H1 (cell line): ENCODE measurements at regions not wholly inside any gene's neighbourhood (a gene's known extent, or its start where the extent isn't known, plus 50 kb on each side); places are given as distances from the start of the nearest gene placed in this dataset.

Experiments
- RAD21 ChIP-seq, 2 experiments: IDR thresholded peaks in 1 of 2; conservative IDR thresholded peaks in 1 of 2; 2 replicates each; pipeline ENCODE4 v1.6.1; 2011; ENCODE audit warnings: low read depth in 2 of 2, low read length in 2 of 2, improper control_type of control experiment in 1 of 2, inconsistent platforms in 1 of 2, mild to moderate bottlenecking in 1 of 2, moderate library complexity in 1 of 2
- SP1 ChIP-seq: IDR thresholded peaks from 2 replicates; pipeline ENCODE4 v1.6.1; 2011; ENCODE audit warnings: low read depth, low read length
- TF ChIP-seq, protein P1 (sequence below), 3 experiments: IDR thresholded peaks; 1 replicate in 2 of 3; 2 replicates in 1 of 3; pipeline versions ENCODE4 v1.5.1 to v1.6.1; 2011; ENCODE audit warnings: low read length in 3 of 3, mild to moderate bottlenecking in 3 of 3, inconsistent platforms in 2 of 3, low read depth in 1 of 3, moderate library complexity in 1 of 3; ENCODE audit not compliant: insufficient read depth in 1 of 3; ENCODE audit errors: control extremely low read depth in 1 of 3

DNA sequence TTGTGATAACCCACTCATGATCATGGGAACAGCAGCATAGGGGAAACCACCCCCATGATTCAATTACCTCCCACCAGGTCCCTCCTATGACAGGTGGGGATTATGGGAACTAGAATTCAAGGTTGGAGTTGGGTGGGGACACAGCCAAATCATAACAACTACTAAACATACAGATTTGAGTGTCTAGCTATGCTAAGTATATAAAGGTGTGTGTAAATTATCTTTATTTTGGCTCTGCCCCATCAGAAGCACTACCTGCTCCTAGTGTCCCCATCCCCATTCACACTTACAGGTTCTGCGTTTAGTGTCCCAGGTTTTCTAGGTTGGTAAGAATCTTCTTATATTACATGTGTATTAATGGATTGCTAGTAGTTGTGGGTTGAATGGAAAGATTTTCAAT, 464.7 kb downstream of the EPHA4 start:
- TF ChIP-seq, protein P1, sequence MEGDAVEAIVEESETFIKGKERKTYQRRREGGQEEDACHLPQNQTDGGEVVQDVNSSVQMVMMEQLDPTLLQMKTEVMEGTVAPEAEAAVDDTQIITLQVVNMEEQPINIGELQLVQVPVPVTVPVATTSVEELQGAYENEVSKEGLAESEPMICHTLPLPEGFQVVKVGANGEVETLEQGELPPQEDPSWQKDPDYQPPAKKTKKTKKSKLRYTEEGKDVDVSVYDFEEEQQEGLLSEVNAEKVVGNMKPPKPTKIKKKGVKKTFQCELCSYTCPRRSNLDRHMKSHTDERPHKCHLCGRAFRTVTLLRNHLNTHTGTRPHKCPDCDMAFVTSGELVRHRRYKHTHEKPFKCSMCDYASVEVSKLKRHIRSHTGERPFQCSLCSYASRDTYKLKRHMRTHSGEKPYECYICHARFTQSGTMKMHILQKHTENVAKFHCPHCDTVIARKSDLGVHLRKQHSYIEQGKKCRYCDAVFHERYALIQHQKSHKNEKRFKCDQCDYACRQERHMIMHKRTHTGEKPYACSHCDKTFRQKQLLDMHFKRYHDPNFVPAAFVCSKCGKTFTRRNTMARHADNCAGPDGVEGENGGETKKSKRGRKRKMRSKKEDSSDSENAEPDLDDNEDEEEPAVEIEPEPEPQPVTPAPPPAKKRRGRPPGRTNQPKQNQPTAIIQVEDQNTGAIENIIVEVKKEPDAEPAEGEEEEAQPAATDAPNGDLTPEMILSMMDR (IDR thresholded peaks at IDR 0.05; ENCODE audit: control extremely low read depth in 1 of 3, insufficient read depth in 1 of 3, low read depth in 1 of 3, low read length in 3 of 3): no peak
- no peak for TF ChIP-seq SP1
- TF ChIP-seq RAD21 (IDR thresholded peaks at IDR 0.05 in 1 of 2, conservative IDR thresholded peaks at IDR 0.05 in 1 of 2; ENCODE audit: low read depth in 2 of 2, low read length in 2 of 2): no peak
